Activated T-cell treated with anti-CD3 and anti-CD28 coated beads, Interleukin-2, amount 50 U/mL, for 4 hours (primary cell): ENCODE measurements at regions not wholly inside any gene's neighbourhood (a gene's known extent, or its start where the extent isn't known, plus 50 kb on each side); places are given as distances from the start of the nearest gene placed in this dataset.
"Not testable (repeated sequence)": the region's sequence is repeated elsewhere in the genome, so short reads cannot be mapped to it uniquely, and the experiment has no call there.

ENCODE experiments used
- ATAC-seq, 2 donors: fragments of 200-7000 bp; cut with Tn5 transposase; one replicate each; pipeline ENCODE4 v1.10.0; 2021
- DNase-seq: peaks from one replicate; pipeline ENCODE4 v3.0.0-alpha.2; 2020
- H3K27me3 Mint-ChIP-seq: one replicate; pipeline ENCODE4 v1.8.0; 2021; ENCODE audit warnings: low read depth, mixed read lengths
- H3K36me3 Mint-ChIP-seq: one replicate; pipeline ENCODE4 v1.8.0; 2022; ENCODE audit warnings: mixed read lengths; ENCODE audit not compliant: insufficient read depth
- H3K4me1 Mint-ChIP-seq: one replicate; pipeline ENCODE4 v1.8.0; 2021; ENCODE audit warnings: low read depth, mixed read lengths
- H3K4me3 Mint-ChIP-seq: one replicate; pipeline ENCODE4 v1.8.0; 2021; ENCODE audit warnings: mild to moderate bottlenecking, moderate library complexity, mixed read lengths
- H3K9me3 Mint-ChIP-seq: one replicate; pipeline ENCODE4 v1.8.0; 2021; ENCODE audit warnings: mixed read lengths

DNA sequence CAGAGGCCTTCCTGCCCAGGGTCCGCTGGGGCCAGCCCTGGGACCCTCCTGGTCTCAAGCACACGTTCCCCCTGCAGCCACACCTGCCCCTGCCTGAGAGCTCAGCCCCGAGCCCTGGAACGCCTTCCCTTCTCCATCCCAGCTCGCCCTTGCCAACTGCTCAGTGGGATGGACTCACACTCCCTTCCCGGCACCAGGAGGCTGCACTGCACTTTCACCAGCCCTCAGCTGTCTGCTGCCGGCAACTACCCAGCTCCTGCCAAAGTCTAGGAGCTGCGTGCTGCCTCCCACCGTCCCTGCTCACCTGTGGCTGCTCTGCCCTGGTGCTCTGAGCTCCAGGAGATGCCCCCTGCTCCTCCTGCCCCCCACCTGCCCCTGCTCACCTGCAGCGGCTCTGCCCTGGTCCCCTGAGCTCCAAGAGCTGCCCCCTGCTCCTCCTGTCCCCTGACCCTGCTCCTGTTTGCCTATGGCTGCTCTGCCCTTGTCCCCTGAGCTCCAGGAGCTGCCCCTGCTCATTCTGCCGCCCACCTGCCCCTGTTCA, 246.4 kb downstream of the TMEM121 start:
- ATAC-seq, DNase-seq, H3K4me3 Mint-ChIP-seq, H3K4me1 Mint-ChIP-seq, H3K36me3 Mint-ChIP-seq, H3K9me3 Mint-ChIP-seq: not testable (repeated sequence)
- peaks cover 14% of the 10 kb centered on the region for H3K27me3 Mint-ChIP-seq

DNA sequence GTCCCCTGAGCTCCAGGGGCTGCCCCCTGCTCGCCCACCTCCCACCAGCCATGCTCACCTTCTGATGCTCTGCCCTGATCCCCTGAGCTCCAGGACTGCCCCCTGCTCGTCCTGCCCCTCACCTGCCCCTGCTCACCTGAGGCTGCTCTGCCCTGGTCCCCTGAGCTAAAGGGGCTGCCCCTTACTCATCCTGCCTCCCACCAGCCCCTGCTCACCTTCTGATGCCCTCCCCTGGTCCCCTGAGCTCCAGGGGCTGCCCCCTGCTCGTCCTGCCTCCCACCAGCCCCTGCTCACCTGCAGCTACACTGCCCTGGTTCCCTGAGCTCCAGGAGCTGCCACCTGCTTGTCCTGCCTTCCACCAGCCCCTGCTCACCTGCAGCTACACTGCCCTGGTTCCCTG, 247.2 kb downstream of the TMEM121 start:
- no peak overlapping the region for H3K4me3 Mint-ChIP-seq
- peaks cover 12% of the 10 kb centered on the region for H3K9me3 Mint-ChIP-seq
- peaks cover 14% of the 10 kb centered on the region for H3K27me3 Mint-ChIP-seq
- peaks cover 3% of the 10 kb centered on the region for H3K4me1 Mint-ChIP-seq
- ATAC-seq, result no peak
- H3K36me3 Mint-ChIP-seq, result no peaks in the 10 kb centered on the region
- DNase-seq, result no peak

DNA sequence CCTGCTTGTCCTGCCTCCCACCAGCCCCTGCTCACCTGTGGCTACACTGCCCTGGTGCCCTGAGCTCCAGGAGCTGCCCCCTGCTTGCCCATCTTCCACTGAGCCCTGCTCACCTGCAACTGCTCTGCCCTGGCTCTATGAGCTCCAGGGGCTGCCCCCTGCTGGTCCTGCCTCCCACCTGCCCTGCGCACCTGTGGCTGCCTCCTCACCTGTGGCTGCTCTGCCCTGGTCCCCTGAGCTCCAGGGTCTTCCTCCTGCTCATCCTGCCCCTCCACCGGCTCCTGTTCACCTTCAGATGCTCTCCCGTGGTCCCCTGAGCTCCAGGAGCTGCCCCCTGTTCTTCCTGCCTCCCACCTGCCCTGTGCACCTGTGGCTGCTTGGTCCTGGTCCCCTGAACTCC, 247.6 kb downstream of the TMEM121 start:
- ATAC-seq (no peak), DNase-seq (no peak)
- Mint-ChIP-seq H3K27me3 (peaks cover 14% of the 10 kb centered on the region), H3K4me1 (peaks cover 3% of the 10 kb centered on the region), H3K36me3 (no peaks in the 10 kb centered on the region), H3K4me3 (peak overlapping the region; percentile 33), H3K9me3 (peaks cover 15% of the 10 kb centered on the region)

DNA sequence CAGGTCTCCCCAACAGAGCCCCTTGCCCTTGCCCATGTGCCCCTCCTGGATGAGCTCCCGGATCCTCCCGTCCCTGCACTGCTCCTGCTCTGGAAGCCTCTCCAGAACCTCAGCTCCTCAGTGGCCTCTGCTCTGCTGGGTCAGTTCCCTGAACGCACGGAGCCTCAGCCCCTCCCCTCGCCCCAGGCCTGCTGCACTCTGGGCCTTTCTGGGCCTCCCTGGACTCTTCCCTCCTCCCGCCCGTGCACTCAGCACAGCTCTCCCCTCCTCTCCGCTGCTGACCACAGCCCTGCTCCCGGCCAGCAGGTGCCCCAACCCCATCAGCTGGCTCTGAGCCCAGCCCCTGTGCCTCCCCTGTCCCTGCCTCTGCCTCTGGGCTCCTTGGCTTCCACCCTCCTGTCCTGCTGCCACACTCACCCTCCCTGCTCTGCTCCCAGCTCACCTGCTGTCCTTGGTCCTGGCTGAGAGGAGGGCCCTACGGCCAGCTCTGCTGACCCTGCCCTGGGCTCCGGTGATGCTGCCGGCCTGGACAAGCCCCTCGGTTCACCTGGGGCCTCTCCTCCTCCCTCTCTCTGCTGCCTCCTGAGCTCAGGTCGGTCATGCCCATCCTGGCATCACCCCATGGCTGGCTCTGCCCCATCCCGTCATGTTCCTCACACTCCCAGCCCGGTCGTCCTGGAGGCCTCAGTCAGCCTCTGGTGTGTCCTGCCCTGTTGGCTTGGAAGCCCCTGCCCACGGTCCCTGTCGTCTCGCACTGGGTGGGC, 248.4 kb downstream of the TMEM121 start:
- H3K27me3 Mint-ChIP-seq, result peaks cover 14% of the 10 kb centered on the region

DNA sequence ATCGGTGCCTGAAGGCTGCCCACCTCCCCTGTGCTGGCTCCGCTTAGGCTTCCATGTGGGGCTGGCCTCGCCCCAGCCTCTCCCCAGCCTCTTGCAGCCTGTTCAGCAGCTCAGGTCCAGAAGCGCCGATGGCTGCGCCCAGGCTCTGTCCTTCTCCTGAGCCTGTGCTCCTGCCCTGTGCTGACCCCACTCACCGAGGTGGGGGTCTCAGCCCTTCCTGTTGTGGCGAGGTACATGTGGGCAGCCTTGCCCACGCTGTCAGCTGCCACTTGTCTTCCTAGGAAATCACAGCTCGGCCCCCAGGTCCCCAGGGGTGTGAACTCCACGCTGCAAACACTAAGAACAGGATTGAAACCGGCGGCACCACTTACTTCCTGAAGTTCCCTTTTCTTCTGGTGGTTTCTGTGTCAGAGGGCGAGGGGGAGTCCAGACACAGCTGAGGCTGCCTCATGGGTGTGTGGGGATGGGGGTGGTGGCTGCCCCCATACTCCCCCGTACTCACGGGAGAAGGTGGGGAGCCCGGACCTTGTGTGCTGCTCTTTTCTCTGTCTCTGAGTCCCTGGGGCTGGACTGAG, 249.1 kb downstream of the TMEM121 start:
- not testable (repeated sequence) for H3K4me1 Mint-ChIP-seq, DNase-seq, H3K36me3 Mint-ChIP-seq
- peaks cover 14% of the 10 kb centered on the region for H3K27me3 Mint-ChIP-seq
- ATAC-seq, result peak in 1 of 2 donors; percentile 32
- H3K4me3 Mint-ChIP-seq, result peak overlapping the region; percentile 49
- peaks cover 28% of the 10 kb centered on the region for H3K9me3 Mint-ChIP-seq

More for the DNA sequence above, 248.4 kb downstream of the TMEM121 start:
- ATAC-seq, DNase-seq, H3K36me3 Mint-ChIP-seq, H3K4me1 Mint-ChIP-seq: not testable (repeated sequence)
- peak overlapping the region; percentile 49 for H3K4me3 Mint-ChIP-seq
- peaks cover 21% of the 10 kb centered on the region for H3K9me3 Mint-ChIP-seq

DNA sequence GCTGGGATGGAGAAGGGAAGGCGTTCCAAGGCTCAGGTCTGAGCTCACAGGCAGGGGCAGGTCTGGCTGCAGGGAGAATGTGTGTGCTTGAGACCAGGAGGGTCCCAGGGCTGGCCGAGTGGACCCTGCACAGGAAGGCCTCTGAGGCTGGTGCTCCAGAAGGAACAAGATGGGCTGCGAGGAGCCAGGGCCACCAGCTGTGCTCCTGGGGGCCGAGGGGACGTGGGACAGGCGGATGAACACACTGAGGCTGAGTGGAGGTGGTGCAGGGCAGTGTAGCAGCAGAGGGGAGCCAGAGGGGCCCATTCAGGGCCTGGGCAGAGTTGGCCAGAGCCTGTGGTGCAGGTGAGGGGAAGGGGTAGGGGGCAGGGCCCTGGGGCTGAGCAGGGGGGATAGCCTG, 249.7 kb downstream of the TMEM121 start:
- not testable (repeated sequence) for H3K4me3 Mint-ChIP-seq, DNase-seq, ATAC-seq, H3K36me3 Mint-ChIP-seq, H3K4me1 Mint-ChIP-seq
- peaks cover 35% of the 10 kb centered on the region for H3K9me3 Mint-ChIP-seq
- H3K27me3 Mint-ChIP-seq, result peaks cover 14% of the 10 kb centered on the region

DNA sequence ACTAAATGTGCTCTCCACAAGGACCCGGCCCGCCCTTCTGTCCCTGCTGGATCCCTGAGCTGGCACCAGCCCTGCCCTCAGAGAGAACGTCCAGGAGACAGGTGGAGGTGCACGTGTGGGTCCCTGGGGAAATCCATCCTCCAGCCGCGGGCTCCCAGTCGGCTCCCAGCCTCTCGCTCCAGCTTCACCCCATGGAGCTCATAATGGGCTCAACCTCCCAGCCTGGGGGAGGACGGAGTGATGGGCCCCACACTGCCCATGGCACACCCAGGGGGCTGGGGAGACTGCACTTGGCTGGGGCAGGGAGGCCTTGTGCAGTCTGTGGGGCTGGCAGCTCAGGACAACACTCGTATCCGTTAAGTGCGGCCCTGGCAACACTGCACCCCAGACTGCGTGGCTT, 250.5 kb downstream of the TMEM121 start:
- peaks cover 42% of the 10 kb centered on the region for H3K9me3 Mint-ChIP-seq

DNA sequence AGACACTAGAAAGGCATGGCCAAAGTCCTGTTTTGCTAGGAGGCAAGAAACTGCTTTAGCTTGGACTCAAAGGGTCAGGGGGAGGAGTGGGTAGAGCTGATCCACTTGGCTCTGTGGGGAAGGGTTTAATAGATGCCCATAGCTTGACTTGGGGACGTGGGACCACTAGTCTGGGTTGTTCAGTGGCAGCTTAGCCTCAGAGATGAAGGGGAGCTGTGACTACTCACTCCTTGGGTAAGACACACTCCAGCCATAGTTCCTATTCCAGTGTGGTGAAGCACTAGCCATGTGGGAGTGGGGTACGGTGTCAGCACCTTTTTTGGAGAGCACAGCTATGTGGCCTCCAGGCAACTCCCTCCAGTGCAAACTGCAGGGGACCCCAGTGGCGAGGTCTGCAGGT, 257.3 kb downstream of the TMEM121 start:
- H3K4me3 Mint-ChIP-seq, result no peak overlapping the region
- ATAC-seq (no peak), DNase-seq (no peak)
- H3K27me3 Mint-ChIP-seq, result peaks cover 14% of the 10 kb centered on the region
- peaks cover 1% of the 10 kb centered on the region for H3K36me3 Mint-ChIP-seq
- H3K4me1 Mint-ChIP-seq, result no peaks in the 10 kb centered on the region
- peaks cover 33% of the 10 kb centered on the region for H3K9me3 Mint-ChIP-seq

More for the DNA sequence above, 250.5 kb downstream of the TMEM121 start:
- Mint-ChIP-seq H3K4me3 (no peak overlapping the region), H3K4me1 (peaks cover 3% of the 10 kb centered on the region), H3K36me3 (peaks cover 1% of the 10 kb centered on the region), H3K27me3 (peaks cover 14% of the 10 kb centered on the region)
- no peak for DNase-seq
- ATAC-seq, result no peak

DNA sequence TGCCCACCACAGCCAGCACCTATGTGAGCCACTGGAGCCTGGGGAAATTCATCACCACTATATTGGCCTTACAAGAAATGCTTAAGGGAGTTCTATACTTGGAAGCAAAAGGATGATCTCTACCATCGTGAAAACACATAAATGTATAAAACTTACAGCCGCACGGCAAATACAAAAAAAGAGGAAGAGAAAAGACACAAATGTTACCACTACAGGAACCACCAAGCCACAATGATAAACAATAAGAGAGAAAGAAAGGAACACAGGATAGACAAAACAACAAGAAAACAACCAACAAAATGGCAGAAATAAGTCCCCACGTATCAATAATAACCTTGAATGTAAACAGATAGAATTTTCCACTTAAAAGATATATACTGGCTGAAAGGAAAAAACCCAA, 267.5 kb downstream of the TMEM121 start:
- ATAC-seq (no peak), DNase-seq (no peak)
- Mint-ChIP-seq H3K27me3 (peaks cover 43% of the 10 kb centered on the region), H3K36me3 (no peaks in the 10 kb centered on the region), H3K4me3 (no peak overlapping the region), H3K4me1 (peaks cover 2% of the 10 kb centered on the region), H3K9me3 (no peaks in the 10 kb centered on the region)

DNA sequence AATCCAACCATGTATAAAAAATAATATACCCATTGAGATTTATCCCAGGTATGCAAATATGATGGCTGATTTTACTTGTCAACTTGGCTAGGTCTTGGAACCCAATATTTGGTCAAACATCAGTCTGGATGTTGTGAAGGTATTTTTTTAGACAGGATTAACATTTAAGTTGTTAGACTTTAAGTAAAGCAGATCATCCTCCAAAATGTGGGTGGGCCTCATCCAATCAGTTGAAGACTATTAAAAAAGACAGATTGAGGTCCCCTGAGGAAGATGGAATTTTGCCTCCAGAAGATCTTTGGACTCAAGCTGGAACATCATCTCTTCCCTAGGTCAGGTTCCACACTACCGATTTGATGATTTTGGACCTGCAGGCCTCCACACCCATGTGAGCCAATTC, 271.2 kb downstream of the TMEM121 start:
- ATAC-seq, result no peak
- Mint-ChIP-seq H3K9me3 (peaks cover 9% of the 10 kb centered on the region), H3K4me3 (no peak overlapping the region), H3K36me3 (no peaks in the 10 kb centered on the region), H3K27me3 (peaks cover 21% of the 10 kb centered on the region), H3K4me1 (peaks cover 2% of the 10 kb centered on the region)
- DNase-seq, result no peak

DNA sequence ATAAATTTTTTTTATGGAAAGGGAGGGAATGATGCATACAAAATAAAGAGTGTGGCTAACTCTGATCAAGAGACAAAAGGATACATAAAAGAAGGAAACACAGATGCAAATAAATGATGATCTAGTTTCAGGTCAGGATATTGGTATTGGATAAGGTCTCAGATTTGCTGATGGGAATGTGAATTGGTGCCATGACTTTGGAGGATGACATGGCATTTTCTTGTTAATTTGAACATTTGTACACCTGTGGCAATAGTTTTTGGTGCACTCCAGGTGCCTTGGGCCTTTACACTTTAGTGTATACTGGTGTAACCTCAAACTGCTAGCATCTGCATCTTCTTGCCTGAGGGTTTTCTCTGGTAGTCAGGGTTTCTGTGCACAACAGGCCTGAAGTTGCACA, 279.3 kb downstream of the TMEM121 start:
- Mint-ChIP-seq H3K27me3 (peaks cover 15% of the 10 kb centered on the region), H3K9me3 (peaks cover 14% of the 10 kb centered on the region), H3K4me1 (no peaks in the 10 kb centered on the region), H3K36me3 (no peaks in the 10 kb centered on the region), H3K4me3 (no peak overlapping the region)
- DNase-seq, result no peak
- ATAC-seq, result no peak

DNA sequence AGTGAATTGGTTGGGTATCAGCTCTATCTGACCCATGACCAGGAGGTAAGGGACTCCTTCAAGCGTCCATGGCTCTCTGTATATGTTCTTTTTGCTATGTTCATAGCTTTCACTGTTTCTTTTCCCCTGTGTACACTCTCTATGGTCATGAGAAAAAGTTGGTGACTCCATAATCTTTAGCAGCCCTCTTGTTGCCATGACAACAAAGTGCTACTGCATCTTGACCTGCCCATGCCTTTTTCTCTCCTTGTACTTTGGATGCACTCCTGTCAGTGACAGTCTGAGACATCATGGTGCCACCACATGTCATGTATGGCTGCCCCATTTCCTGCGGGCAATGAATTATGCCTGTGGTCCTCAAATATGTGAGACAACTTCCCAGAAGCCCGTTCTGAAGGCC, 280.2 kb downstream of the TMEM121 start:
- Mint-ChIP-seq H3K27me3 (peaks cover 21% of the 10 kb centered on the region), H3K36me3 (no peaks in the 10 kb centered on the region), H3K4me3 (no peak overlapping the region), H3K4me1 (no peaks in the 10 kb centered on the region), H3K9me3 (peaks cover 14% of the 10 kb centered on the region)
- DNase-seq (no peak), ATAC-seq (no peak)

DNA sequence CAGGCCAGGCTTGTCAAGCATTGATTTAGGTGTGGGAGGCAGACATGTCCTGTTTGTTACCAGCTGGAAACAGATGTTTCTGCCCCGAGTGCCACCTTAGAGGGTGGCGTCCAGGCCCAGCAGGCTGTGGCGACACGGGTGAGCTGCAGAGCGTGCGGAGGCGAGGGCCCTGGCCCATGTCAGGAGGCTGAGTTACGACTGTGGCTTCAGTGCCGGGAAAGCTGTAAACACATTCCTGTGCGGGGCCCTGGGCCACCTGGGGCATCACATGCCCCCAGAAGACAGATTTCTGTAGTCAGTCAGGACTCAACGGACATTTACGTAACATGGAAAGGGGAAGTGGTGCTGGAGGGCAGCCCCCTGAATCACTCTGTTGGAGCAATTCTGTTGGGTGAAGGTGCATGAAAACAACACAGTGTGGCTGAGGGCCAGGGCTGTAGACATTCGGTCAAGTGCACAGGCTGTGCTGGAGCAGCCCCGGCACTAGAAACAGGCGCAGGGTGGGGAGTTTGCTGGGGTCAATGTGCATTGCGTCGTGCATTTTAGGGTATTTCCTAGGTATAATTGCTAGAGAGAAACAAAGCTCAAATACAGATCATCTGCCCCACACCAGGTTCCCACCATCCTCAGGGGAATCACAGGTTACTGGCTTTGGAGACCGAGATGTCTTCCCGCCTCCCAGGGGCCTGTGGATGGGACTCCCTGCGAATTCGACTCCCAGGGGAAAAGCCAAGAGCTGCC, 291.8 kb downstream of the TMEM121 start:
- peaks cover 5% of the 10 kb centered on the region for H3K4me1 Mint-ChIP-seq
- ATAC-seq (no peak), DNase-seq (no peak)
- H3K9me3 Mint-ChIP-seq, result peaks cover 5% of the 10 kb centered on the region
- H3K36me3 Mint-ChIP-seq, result no peaks in the 10 kb centered on the region
- peaks cover 35% of the 10 kb centered on the region for H3K27me3 Mint-ChIP-seq
- H3K4me3 Mint-ChIP-seq, result no peak overlapping the region

DNA sequence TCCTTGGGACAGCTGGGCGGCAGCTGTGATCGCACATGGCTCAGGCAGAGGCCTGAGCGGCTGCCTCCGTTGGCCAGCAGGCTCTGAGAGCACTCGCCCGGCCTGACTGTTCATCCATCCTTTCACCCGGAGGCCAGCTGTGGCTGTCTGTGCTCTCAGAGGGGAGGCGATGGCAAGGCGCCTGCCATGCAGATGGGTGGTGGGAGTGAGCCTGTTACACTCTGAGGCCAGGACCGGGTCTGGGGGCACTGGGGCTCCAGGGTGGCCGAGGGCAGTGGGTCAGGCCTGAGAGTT, 292.3 kb downstream of the TMEM121 start:
- Mint-ChIP-seq H3K36me3 (no peaks in the 10 kb centered on the region), H3K4me3 (no peak overlapping the region), H3K4me1 (peaks cover 5% of the 10 kb centered on the region), H3K9me3 (peaks cover 5% of the 10 kb centered on the region), H3K27me3 (peaks cover 35% of the 10 kb centered on the region)
- no peak for ATAC-seq
- no peak for DNase-seq

DNA sequence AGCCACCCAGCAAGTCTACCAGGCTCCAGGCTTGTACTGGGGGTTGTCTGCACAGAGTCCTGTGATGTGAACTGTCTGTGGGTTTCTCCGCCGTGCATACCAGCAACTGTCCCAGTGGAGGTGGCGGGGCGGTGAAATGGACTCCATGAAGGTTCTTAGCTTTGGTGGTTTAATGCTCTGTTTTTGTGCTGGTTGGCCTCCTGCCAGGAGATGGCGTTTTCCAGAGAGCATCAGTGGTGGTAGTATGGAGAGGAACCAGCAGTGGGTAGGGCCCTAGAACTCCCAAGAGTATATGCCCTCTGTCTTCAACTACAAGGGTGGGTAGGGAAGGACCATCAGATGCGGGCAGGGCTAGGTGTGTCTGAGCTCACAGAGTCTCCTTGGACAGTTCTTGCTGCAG, 303.8 kb downstream of the TMEM121 start:
- no peaks in the 10 kb centered on the region for H3K4me1 Mint-ChIP-seq
- ATAC-seq, result no peak
- H3K27me3 Mint-ChIP-seq, result peaks cover 32% of the 10 kb centered on the region
- DNase-seq, result no peak
- H3K4me3 Mint-ChIP-seq, result no peak overlapping the region
- H3K36me3 Mint-ChIP-seq, result no peaks in the 10 kb centered on the region
- H3K9me3 Mint-ChIP-seq, result peaks cover 5% of the 10 kb centered on the region
